ENCODE measurements at regions not wholly inside any gene's neighbourhood (a gene's known extent, or its start where the extent isn't known, plus 50 kb on each side); places are given as distances from the start of the nearest gene placed in this dataset.

DNA sequence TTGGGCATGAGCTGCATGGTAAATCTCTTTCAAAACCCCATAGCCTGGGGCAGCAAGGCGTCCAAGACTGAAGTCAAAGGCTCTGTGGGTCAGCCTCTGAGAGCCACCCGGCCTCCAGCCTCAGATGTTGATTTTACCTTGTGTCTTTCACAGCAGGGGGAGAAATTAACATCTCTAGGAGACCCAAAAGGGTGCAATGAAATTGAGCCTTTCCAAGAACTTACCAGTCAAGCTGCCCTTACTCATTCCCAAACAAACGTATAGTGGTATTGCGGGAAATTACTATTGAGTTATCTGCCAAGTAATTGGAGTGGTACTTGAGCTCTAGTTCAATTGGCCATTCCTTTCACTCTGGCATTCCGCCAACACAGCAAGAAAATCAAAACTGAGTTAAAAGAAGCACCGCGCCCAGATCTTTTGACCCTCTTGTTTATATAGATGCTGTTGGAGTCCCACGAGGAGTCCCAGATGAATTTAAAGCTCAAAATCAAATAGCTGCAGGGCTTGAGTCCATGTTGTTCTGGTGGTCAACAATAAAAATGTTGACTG is 380.7 kb upstream of the SYT1 start:
- H3K27ac ChIP-seq (ENCODE audit: low read depth, low read length): no peak overlapping the region
- DNase-seq: no peak
- no peak overlapping the region for H3K4me3 Mint-ChIP-seq
- H3K36me3 Mint-ChIP-seq: no peaks in the 10 kb centered on the region
- H3K4me1 ChIP-seq (ENCODE audit: insufficient read depth, low read length): no peaks in the 10 kb centered on the region
- H3K9me3 Mint-ChIP-seq: peaks cover 2 to 24% (median 11%) of the 10 kb centered on the region in 8 donors
- H3K36me3 ChIP-seq (ENCODE audit: insufficient read depth, low read length): no peaks in the 10 kb centered on the region
- no peak overlapping the region for H3K27ac Mint-ChIP-seq
- no peaks in the 10 kb centered on the region for H3K4me1 Mint-ChIP-seq
- intact Hi-C loops (cut with micrococcal nuclease): no loop called here
- H3K4me3 ChIP-seq (ENCODE audit: low read length in 2 of 2): no peak overlapping the region
- ChIA-PET POLR2A (ENCODE audit: partially characterized antibody) (no interaction called here), CTCF (ENCODE audit: partially characterized antibody) (no interaction called here)
- no peaks in the 10 kb centered on the region for H3K27me3 Mint-ChIP-seq
- no peaks in the 10 kb centered on the region for H3K27me3 ChIP-seq (ENCODE audit: insufficient read depth, low read length)
- H3K9me3 ChIP-seq (ENCODE audit: control insufficient read depth in 1 of 2, low read length in 2 of 2): peaks cover 0 to 6% of the 10 kb centered on the region in 2 donors

DNA sequence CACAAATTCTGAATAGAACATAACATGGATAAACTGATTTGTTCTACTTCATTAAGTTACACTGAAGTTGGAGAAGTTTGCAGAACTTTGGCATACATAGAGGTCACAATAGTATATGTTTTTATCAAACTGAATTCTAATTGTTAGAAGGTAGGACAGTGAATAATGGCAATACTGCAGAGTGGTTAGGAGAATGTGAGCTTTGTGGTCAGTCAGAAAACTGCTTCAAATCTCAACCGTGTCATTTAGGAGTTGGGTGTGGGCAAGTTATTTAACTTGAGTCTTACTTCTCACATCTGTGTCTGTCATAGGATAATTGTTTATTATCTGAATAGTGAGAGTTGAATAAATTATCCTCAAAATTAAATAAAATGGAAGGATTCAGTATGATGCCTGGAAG is 374.6 kb upstream of the SYT1 start:
- peaks cover 0 to 15% (median 8%) of the 10 kb centered on the region in 8 donors for H3K9me3 Mint-ChIP-seq
- Histone ChIP-seq H3K36me3 (ENCODE audit: insufficient read depth, low read length) (no peaks in the 10 kb centered on the region), H3K4me3 (ENCODE audit: low read length in 2 of 2) (no peak overlapping the region), H3K27me3 (ENCODE audit: insufficient read depth, low read length) (no peaks in the 10 kb centered on the region), H3K27ac (ENCODE audit: low read depth, low read length) (no peak overlapping the region), H3K4me1 (ENCODE audit: insufficient read depth, low read length) (no peaks in the 10 kb centered on the region), H3K9me3 (ENCODE audit: control insufficient read depth in 1 of 2, low read length in 2 of 2) (peaks cover 0 to 6% of the 10 kb centered on the region in 2 donors)
- CTCF ChIA-PET (ENCODE audit: partially characterized antibody): no interaction called here
- H3K36me3 Mint-ChIP-seq: no peaks in the 10 kb centered on the region
- H3K27me3 Mint-ChIP-seq: no peaks in the 10 kb centered on the region
- H3K27ac Mint-ChIP-seq: no peak overlapping the region
- DNase-seq: no peak
- intact Hi-C loops (cut with micrococcal nuclease): no loop called here
- H3K4me3 Mint-ChIP-seq: no peak overlapping the region
- no peaks in the 10 kb centered on the region for H3K4me1 Mint-ChIP-seq
- POLR2A ChIA-PET (ENCODE audit: partially characterized antibody): no interaction called here

DNA sequence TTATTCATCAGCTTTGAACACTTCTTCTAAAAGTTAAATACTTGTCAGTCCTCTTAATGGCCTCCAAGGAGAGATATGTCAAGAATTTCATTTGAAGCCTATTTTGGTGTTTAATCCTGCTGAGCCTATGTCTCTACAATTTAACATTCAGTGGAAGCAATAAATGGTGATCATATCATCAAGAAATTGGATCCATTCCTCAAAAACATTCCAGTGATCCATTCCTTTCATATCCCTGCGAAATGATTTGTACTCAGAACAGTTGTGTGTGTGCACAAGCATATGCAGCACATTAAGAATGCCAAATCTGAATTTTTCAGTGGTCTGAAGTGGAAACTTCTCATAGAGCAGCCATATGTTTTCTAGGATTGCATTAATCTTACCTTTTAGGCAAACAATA is 373.7 kb upstream of the SYT1 start:
- Mint-ChIP-seq H3K9me3 (peaks cover 0 to 13% (median 8%) of the 10 kb centered on the region in 8 donors), H3K4me3 (no peak overlapping the region), H3K27me3 (no peaks in the 10 kb centered on the region), H3K27ac (no peak overlapping the region), H3K36me3 (no peaks in the 10 kb centered on the region), H3K4me1 (no peaks in the 10 kb centered on the region)
- Histone ChIP-seq H3K4me3 (ENCODE audit: low read length in 2 of 2) (no peak overlapping the region), H3K4me1 (ENCODE audit: insufficient read depth, low read length) (no peaks in the 10 kb centered on the region), H3K36me3 (ENCODE audit: insufficient read depth, low read length) (no peaks in the 10 kb centered on the region), H3K9me3 (ENCODE audit: control insufficient read depth in 1 of 2, low read length in 2 of 2) (no peaks in the 10 kb centered on the region), H3K27me3 (ENCODE audit: insufficient read depth, low read length) (no peaks in the 10 kb centered on the region), H3K27ac (ENCODE audit: low read depth, low read length) (no peak overlapping the region)
- DNase-seq: no peak
- CTCF ChIA-PET (ENCODE audit: partially characterized antibody): no interaction called here
- POLR2A ChIA-PET (ENCODE audit: partially characterized antibody): no interaction called here
- intact Hi-C loops (cut with micrococcal nuclease): no loop called here

DNA sequence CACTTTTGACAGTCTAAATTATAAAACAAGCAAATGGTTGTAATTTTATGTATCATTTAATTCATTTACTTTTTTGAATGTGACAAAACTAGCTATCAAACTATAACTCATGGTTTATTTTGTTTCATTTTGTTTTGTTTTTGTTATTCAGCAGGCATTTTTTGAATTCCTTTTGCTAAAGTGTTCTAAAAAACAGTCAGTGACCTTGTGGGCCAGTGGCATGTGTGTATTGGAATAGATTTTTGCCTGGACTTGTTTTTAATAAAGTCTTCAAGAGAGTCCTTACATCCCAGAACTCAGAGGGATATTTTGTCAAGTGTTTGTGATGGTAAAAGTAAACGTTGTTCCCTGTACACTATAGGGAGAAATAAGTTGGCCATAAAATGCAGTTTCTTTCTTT is 369.7 kb upstream of the SYT1 start:
- Mint-ChIP-seq H3K9me3 (peaks cover 0 to 6% (median 3%) of the 10 kb centered on the region in 8 donors), H3K36me3 (no peaks in the 10 kb centered on the region), H3K4me1 (no peaks in the 10 kb centered on the region), H3K4me3 (no peak overlapping the region), H3K27ac (no peak overlapping the region), H3K27me3 (no peaks in the 10 kb centered on the region)
- Histone ChIP-seq H3K27me3 (ENCODE audit: insufficient read depth, low read length) (no peaks in the 10 kb centered on the region), H3K9me3 (ENCODE audit: control insufficient read depth in 1 of 2, low read length in 2 of 2) (no peaks in the 10 kb centered on the region), H3K4me1 (ENCODE audit: insufficient read depth, low read length) (no peaks in the 10 kb centered on the region), H3K36me3 (ENCODE audit: insufficient read depth, low read length) (no peaks in the 10 kb centered on the region), H3K27ac (ENCODE audit: low read depth, low read length) (no peak overlapping the region), H3K4me3 (ENCODE audit: low read length in 2 of 2) (no peak overlapping the region)
- DNase-seq: no peak
- ChIA-PET POLR2A (ENCODE audit: partially characterized antibody) (no interaction called here), CTCF (ENCODE audit: partially characterized antibody) (no interaction called here)
- intact Hi-C loops (cut with micrococcal nuclease): no loop called here

DNA sequence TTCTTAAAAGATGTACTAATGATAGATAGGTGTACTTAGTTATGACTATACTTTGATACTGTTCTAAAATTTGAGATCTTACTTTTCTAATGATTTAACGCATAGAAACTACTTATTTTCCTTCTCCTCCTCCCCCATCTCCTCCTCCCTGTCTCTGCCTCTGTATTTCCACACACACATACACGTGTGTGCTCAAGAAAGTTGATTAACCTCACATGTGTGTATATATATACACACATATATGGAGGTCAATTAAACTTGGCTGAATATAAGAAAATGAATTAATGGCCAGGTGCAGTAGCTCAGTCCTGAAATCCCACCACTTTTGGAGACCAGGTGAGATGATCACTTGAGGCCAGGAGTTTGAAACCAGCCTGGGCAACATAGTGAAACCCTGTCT is 362.7 kb upstream of the SYT1 start:
- no peaks in the 10 kb centered on the region for H3K9me3 ChIP-seq (ENCODE audit: control insufficient read depth in 1 of 2, low read length in 2 of 2)
- no peaks in the 10 kb centered on the region for H3K27me3 Mint-ChIP-seq
- ChIA-PET POLR2A (ENCODE audit: partially characterized antibody) (no interaction called here), CTCF (ENCODE audit: partially characterized antibody) (no interaction called here)
- H3K9me3 Mint-ChIP-seq: peaks cover 0 to 8% (median 3%) of the 10 kb centered on the region in 8 donors
- no peaks in the 10 kb centered on the region for H3K27me3 ChIP-seq (ENCODE audit: insufficient read depth, low read length)
- H3K27ac ChIP-seq (ENCODE audit: low read depth, low read length): no peak overlapping the region
- H3K4me3 ChIP-seq (ENCODE audit: low read length in 2 of 2): no peak overlapping the region
- H3K4me1 Mint-ChIP-seq: no peaks in the 10 kb centered on the region
- intact Hi-C loops (cut with micrococcal nuclease): no loop called here
- no peaks in the 10 kb centered on the region for H3K4me1 ChIP-seq (ENCODE audit: insufficient read depth, low read length)
- no peaks in the 10 kb centered on the region for H3K36me3 ChIP-seq (ENCODE audit: insufficient read depth, low read length)
- no peak overlapping the region for H3K27ac Mint-ChIP-seq
- DNase-seq: no peak
- no peak overlapping the region for H3K4me3 Mint-ChIP-seq
- H3K36me3 Mint-ChIP-seq: no peaks in the 10 kb centered on the region

DNA sequence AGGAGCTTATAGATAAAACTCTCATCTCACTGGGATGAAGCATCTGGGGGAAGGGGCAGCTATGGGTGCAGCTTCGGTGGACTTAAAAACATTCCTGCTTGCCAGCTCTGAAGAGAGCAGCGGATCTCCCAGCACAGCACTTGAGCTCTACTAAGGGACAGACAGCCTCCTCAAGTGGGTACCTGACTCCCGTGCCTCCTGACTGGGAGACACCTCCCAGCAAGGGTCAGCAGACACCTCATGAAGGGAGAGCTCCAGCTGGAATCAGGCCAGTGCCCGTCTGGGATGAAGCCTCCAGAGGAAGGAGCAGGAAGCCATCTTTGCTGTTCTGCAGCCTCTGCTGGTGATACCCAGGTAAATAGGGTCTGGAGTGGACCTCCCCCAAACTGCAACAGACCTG is 345.2 kb upstream of the SYT1 start:
- ChIA-PET POLR2A (ENCODE audit: partially characterized antibody) (no interaction called here), CTCF (ENCODE audit: partially characterized antibody) (no interaction called here)
- Mint-ChIP-seq H3K4me3 (no peak overlapping the region), H3K27ac (no peak overlapping the region), H3K36me3 (peaks cover 0 to 1% of the 10 kb centered on the region in 2 donors), H3K4me1 (no peaks in the 10 kb centered on the region), H3K27me3 (no peaks in the 10 kb centered on the region), H3K9me3 (peaks cover 4 to 41% (median 17%) of the 10 kb centered on the region in 8 donors)
- Histone ChIP-seq H3K4me1 (ENCODE audit: insufficient read depth, low read length) (no peaks in the 10 kb centered on the region), H3K27me3 (ENCODE audit: insufficient read depth, low read length) (no peaks in the 10 kb centered on the region), H3K27ac (ENCODE audit: low read depth, low read length) (no peak overlapping the region), H3K36me3 (ENCODE audit: insufficient read depth, low read length) (no peaks in the 10 kb centered on the region), H3K9me3 (ENCODE audit: control insufficient read depth in 1 of 2, low read length in 2 of 2) (no peaks in the 10 kb centered on the region), H3K4me3 (ENCODE audit: low read length in 2 of 2) (no peak overlapping the region)
- intact Hi-C loops (cut with micrococcal nuclease): no loop called here
- DNase-seq: no peak

DNA sequence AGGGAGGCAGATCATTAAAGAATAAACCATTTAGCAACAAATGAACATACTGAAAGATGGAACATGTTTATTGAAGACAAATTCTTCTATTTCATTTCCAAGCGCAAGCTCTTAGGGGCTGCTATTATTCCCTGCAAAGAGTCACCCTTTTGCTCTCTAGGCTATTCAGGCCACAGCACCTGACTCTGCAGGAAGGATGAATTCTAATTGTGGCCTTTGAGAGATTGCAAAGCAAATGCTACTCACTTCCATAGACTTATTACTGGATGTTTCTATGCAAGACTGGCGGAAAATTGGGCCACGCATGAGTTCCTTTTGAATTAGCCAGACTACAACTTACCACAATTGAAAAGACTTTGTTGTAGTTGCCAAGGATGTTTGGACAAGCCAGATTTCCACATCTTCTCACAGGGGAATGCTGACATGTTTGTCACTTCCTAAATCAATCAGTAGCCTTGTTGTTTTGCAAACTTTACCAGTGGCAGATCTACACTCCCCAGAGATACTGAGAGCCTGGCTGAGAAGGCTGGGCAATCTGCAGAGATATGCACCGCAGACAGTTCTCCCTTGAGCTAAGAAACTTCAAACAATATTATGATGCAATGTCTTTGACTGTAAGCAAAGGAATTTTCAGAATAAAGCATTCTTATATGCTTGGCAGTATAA is 334.3 kb upstream of the SYT1 start:
- ChIA-PET POLR2A (ENCODE audit: partially characterized antibody) (no interaction called here), CTCF (ENCODE audit: partially characterized antibody) (no interaction called here)
- Mint-ChIP-seq H3K36me3 (no peaks in the 10 kb centered on the region), H3K27ac (no peak overlapping the region), H3K27me3 (no peaks in the 10 kb centered on the region), H3K4me1 (no peaks in the 10 kb centered on the region), H3K4me3 (no peak overlapping the region), H3K9me3 (peaks cover 0 to 10% (median 3%) of the 10 kb centered on the region in 8 donors)
- H3K4me1 ChIP-seq (ENCODE audit: insufficient read depth, low read length): no peaks in the 10 kb centered on the region
- no peak for DNase-seq
- no peaks in the 10 kb centered on the region for H3K27me3 ChIP-seq (ENCODE audit: insufficient read depth, low read length)
- no peak overlapping the region for H3K4me3 ChIP-seq (ENCODE audit: low read length in 2 of 2)
- no peaks in the 10 kb centered on the region for H3K9me3 ChIP-seq (ENCODE audit: control insufficient read depth in 1 of 2, low read length in 2 of 2)
- H3K36me3 ChIP-seq (ENCODE audit: insufficient read depth, low read length): no peaks in the 10 kb centered on the region
- no peak overlapping the region for H3K27ac ChIP-seq (ENCODE audit: low read depth, low read length)
- intact Hi-C loops (cut with micrococcal nuclease): no loop called here
